ENCODE measurements at regions not wholly inside any gene's neighbourhood (a gene's known extent, or its start where the extent isn't known, plus 50 kb on each side); places are given as distances from the start of the nearest gene placed in this dataset.

DNA sequence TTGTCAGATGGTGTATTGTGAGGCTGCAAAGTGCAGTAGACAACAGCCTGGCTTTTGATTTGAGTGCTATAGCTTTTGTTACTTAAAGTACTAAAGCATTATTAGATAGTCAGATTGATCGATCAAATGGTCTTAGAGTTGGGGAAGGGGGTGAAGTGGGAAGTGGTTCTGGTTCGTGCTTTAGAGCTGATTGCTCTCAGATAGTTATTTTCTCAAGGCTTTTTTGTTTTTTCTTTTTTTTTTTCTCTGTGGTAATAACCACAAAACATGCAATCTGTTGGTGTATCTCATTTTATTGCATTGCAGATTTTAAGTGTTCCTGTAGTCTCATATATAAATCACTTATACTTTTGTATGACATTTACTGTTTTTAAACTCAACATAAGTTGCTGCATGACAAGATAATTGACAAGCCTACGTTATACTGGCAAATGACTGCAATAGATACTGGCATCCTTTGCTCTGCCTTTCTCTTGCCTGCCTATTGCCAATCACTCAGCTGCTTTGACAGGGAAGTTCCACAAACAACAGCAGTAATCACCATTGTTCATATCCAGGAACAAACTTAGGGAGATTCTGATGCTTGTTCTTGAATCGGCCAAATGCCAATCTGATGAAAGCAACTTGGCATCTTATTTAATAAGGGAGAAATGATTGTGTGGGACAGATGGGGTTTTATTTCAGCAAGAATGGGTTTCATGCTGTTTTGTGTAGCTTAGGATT lies 125.0 kb upstream of the B3GALT2 start:
- Histone ChIP-seq H3K4me3 (ENCODE audit: low read length) (no peak overlapping the region), H3K36me3 (ENCODE audit: insufficient read depth, low read length) (no peaks in the 10 kb centered on the region), H3K27ac (ENCODE audit: low read depth, low read length) (no peak overlapping the region), H3K27me3 (ENCODE audit: insufficient read depth, low read length, poor library complexity, severe bottlenecking) (no peaks in the 10 kb centered on the region), H3K9me3 (ENCODE audit: low read length) (no peaks in the 10 kb centered on the region), H3K4me1 (ENCODE audit: insufficient read depth, low read length) (peaks cover 10% of the 10 kb centered on the region)
- CTCF ChIA-PET = interaction anchor here (1.3 kb wide), 1 partner anchor 10 kb away, joined by 7 read pairs; no protein-coding TSS in a partner anchor
- Mint-ChIP-seq H3K36me3 (peaks cover 0 to 6% (median 0%) of the 10 kb centered on the region in 3 donors), H3K27ac (peak overlapping the region in 4 of 8 donors; percentile 1 to 56 (median 27)), H3K27me3 (no peaks in the 10 kb centered on the region), H3K4me3 (peak overlapping the region in 6 of 7 donors; percentile 1 to 64 (median 35)), H3K4me1 (peaks cover 15 to 23% (median 20%) of the 10 kb centered on the region in 3 donors), H3K9me3 (no peaks in the 10 kb centered on the region)
- no peak for DNase-seq
- POLR2A ChIA-PET = interaction anchor here (0.6 to 0.7 kb wide), 2 partner anchors 83 to 106 kb away, joined by 3 to 5 read pairs; no protein-coding TSS in a partner anchor

DNA sequence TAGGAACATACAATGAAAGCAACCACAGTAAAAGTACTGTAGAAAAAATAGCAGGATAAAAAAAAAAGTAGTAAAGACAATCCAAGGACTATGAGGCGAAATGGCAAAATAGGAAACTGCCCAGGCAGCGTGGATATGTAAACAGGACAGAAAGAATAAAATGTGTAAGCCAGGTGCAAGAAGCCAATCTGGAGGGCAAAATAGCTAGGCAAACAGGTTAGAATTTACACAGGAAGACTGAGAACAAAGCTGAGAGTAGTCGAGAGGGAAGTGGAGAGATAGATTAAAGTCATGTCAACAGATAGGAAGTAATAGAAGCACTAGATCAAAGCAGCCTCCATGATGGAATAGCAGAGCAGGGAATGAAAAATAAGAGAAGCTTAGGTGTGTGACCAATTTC lies 124.2 kb upstream of the B3GALT2 start:
- DNase-seq = no peak
- Histone ChIP-seq H3K4me1 (ENCODE audit: insufficient read depth, low read length) (peaks cover 10% of the 10 kb centered on the region), H3K27me3 (ENCODE audit: insufficient read depth, low read length, poor library complexity, severe bottlenecking) (no peaks in the 10 kb centered on the region), H3K36me3 (ENCODE audit: insufficient read depth, low read length) (no peaks in the 10 kb centered on the region), H3K27ac (ENCODE audit: low read depth, low read length) (no peak overlapping the region), H3K4me3 (ENCODE audit: low read length) (no peak overlapping the region), H3K9me3 (ENCODE audit: low read length) (no peaks in the 10 kb centered on the region)
- peaks cover 0 to 6% (median 0%) of the 10 kb centered on the region in 3 donors for H3K36me3 Mint-ChIP-seq
- no peaks in the 10 kb centered on the region for H3K27me3 Mint-ChIP-seq
- CTCF ChIA-PET = interaction anchor here (1.3 kb wide), 1 partner anchor 11 kb away, joined by 7 read pairs; no protein-coding TSS in a partner anchor
- peak overlapping the region in 4 of 8 donors; percentile 0 to 29 (median 0) for H3K27ac Mint-ChIP-seq
- POLR2A ChIA-PET = interaction anchor here (0.6 to 0.7 kb wide), 3 partner anchors 84 to 985 kb away, joined by 3 to 5 read pairs (median 4); no protein-coding TSS in a partner anchor
- H3K9me3 Mint-ChIP-seq = no peaks in the 10 kb centered on the region
- H3K4me1 Mint-ChIP-seq = peaks cover 15 to 23% (median 20%) of the 10 kb centered on the region in 3 donors
- H3K4me3 Mint-ChIP-seq = peak overlapping the region in 6 of 7 donors; percentile 3 to 63 (median 14)

DNA sequence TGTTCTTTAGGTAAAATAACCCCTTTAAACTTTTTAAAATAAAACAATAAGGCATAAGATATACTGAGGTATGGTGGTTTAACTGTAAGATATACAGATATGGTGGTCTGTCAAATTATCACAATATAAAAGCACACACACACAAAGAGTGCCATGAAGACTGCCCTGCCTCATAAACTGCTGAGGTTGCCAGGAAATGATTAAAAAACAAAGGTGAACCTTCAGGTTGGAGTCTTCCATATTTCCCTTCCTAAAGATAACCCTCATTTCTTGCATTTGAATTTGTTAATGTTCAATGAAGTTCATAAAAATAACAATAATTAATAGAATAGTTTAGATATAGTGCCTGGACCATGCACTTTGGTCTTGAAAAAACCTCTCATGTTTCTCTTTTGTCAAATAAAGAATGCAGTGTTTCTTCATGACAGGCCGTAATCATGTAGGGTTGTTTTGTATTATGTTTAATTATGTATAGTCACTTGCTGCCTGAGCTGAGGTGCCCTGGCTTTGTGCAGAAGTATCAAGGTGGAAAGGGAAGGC lies 123.6 kb upstream of the B3GALT2 start:
- CTCF ChIA-PET = no interaction called here
- H3K9me3 ChIP-seq (ENCODE audit: low read length) = no peaks in the 10 kb centered on the region

DNA sequence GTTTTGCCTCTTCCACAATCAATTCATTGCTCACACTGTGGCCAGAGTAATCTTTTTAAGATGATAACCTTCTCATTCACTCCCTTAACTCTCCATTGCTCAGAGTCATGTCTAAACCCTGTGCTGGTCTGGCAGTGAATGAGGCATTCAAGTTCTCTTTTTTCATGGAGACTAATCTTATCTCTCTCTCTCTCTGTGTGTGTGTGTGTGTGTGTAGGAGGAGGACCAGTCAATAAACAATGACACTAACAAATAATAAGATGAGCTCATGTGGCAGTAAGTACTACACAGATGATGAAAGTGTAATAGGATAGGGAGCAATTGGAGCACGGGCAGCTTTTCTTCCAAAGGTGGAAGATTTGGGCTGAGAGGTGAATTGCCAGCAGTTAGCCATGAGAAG lies 122.0 kb upstream of the B3GALT2 start:
- POLR2A ChIA-PET = no interaction called here

More for the DNA sequence above, 123.6 kb upstream of the B3GALT2 start:
- H3K36me3 Mint-ChIP-seq = peaks cover 0 to 6% (median 0%) of the 10 kb centered on the region in 3 donors
- Histone ChIP-seq H3K4me3 (ENCODE audit: low read length) (no peak overlapping the region), H3K4me1 (ENCODE audit: insufficient read depth, low read length) (peaks cover 10% of the 10 kb centered on the region), H3K27me3 (ENCODE audit: insufficient read depth, low read length, poor library complexity, severe bottlenecking) (no peaks in the 10 kb centered on the region), H3K36me3 (ENCODE audit: insufficient read depth, low read length) (no peaks in the 10 kb centered on the region), H3K27ac (ENCODE audit: low read depth, low read length) (no peak overlapping the region)
- H3K4me1 Mint-ChIP-seq = peaks cover 15 to 23% (median 20%) of the 10 kb centered on the region in 3 donors
- POLR2A ChIA-PET = no interaction called here
- no peak for DNase-seq
- H3K4me3 Mint-ChIP-seq = peak overlapping the region in 1 of 7 donors; percentile 11
- no peaks in the 10 kb centered on the region for H3K27me3 Mint-ChIP-seq
- no peak overlapping the region for H3K27ac Mint-ChIP-seq
- H3K9me3 Mint-ChIP-seq = no peaks in the 10 kb centered on the region

DNA sequence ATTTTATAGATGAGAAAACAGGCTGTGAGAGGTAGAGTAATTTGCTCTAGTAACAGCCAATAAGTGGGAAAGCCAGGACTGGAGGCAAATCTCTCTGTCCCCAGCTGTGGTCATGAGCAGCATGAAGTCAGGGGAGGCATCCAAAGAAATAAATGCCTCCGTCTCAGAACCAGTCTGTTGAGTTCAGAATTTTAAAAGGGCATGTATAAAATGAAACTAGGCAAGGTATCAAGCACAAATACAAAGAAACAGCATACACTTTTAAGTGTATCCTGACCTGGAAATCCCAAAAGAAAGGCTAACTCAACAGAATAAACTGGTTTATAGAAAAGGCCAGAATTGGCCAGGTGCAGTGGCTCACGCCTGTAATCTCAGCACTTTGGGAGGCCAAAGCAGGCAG lies 120.0 kb upstream of the B3GALT2 start:
- ChIA-PET CTCF (no interaction called here), POLR2A (no interaction called here)
- Mint-ChIP-seq H3K27ac (no peak overlapping the region), H3K36me3 (peaks cover 0 to 9% (median 3%) of the 10 kb centered on the region in 3 donors), H3K9me3 (no peaks in the 10 kb centered on the region), H3K27me3 (no peaks in the 10 kb centered on the region), H3K4me3 (no peak overlapping the region), H3K4me1 (peaks cover 12 to 14% (median 14%) of the 10 kb centered on the region in 3 donors)
- H3K27me3 ChIP-seq (ENCODE audit: insufficient read depth, low read length, poor library complexity, severe bottlenecking) = no peaks in the 10 kb centered on the region
- no peak overlapping the region for H3K4me3 ChIP-seq (ENCODE audit: low read length)
- H3K36me3 ChIP-seq (ENCODE audit: insufficient read depth, low read length) = no peaks in the 10 kb centered on the region
- H3K27ac ChIP-seq (ENCODE audit: low read depth, low read length) = no peak overlapping the region
- DNase-seq = no peak
- no peaks in the 10 kb centered on the region for H3K9me3 ChIP-seq (ENCODE audit: low read length)
- peaks cover 10% of the 10 kb centered on the region for H3K4me1 ChIP-seq (ENCODE audit: insufficient read depth, low read length)

More for the DNA sequence above, 122.0 kb upstream of the B3GALT2 start:
- Histone ChIP-seq H3K4me3 (ENCODE audit: low read length) (no peak overlapping the region), H3K27me3 (ENCODE audit: insufficient read depth, low read length, poor library complexity, severe bottlenecking) (no peaks in the 10 kb centered on the region), H3K9me3 (ENCODE audit: low read length) (no peaks in the 10 kb centered on the region), H3K27ac (ENCODE audit: low read depth, low read length) (no peak overlapping the region), H3K36me3 (ENCODE audit: insufficient read depth, low read length) (no peaks in the 10 kb centered on the region), H3K4me1 (ENCODE audit: insufficient read depth, low read length) (peaks cover 10% of the 10 kb centered on the region)
- DNase-seq = no peak
- no peaks in the 10 kb centered on the region for H3K9me3 Mint-ChIP-seq
- peaks cover 15 to 23% (median 20%) of the 10 kb centered on the region in 3 donors for H3K4me1 Mint-ChIP-seq
- peak overlapping the region in 1 of 7 donors; percentile 30 for H3K4me3 Mint-ChIP-seq
- H3K27me3 Mint-ChIP-seq = no peaks in the 10 kb centered on the region
- peaks cover 0 to 6% (median 0%) of the 10 kb centered on the region in 3 donors for H3K36me3 Mint-ChIP-seq
- CTCF ChIA-PET = no interaction called here
- H3K27ac Mint-ChIP-seq = peak overlapping the region in 1 of 8 donors; percentile 11
